Activated CD4-positive, alpha-beta memory T cell treated with anti-CD3 and anti-CD28 coated beads, Interleukin-2, amount 10 ng/mL, durations not matched to agents 7 days and 5 days (primary cell): ENCODE measurements at regions not wholly inside any gene's neighbourhood (a gene's known extent, or its start where the extent isn't known, plus 50 kb on each side); places are given as distances from the start of the nearest gene placed in this dataset.

ENCODE experiments used
- CTCF ChIA-PET: fragments of 350-600 bp; sonication (Branson Sonifier 250); formaldehyde crosslinking; loops from one replicate; lab custom pipeline; 2021; ENCODE audit warnings: antibody characterized with exemption, inconsistent platforms; lab: Charles Lee
- POLR2A ChIA-PET: fragments of 350-600 bp; sonication (Branson Sonifier 250); formaldehyde crosslinking; loops from one replicate; lab custom pipeline; 2021; ENCODE audit warnings: antibody characterized with exemption; lab: Charles Lee
- DNase-seq: peaks from one replicate; pipeline ENCODE4 v3.0.0-alpha.2; 2020
- H3K27ac Mint-ChIP-seq: one replicate; pipeline ENCODE4 v1.8.0; 2021; ENCODE audit warnings: mild to moderate bottlenecking, mixed read lengths
- H3K27me3 Mint-ChIP-seq: one replicate; pipeline ENCODE4 v1.8.0; 2021; ENCODE audit warnings: mixed read lengths
- H3K36me3 Mint-ChIP-seq: one replicate; pipeline ENCODE4 v1.8.0; 2021; ENCODE audit warnings: low read depth, mixed read lengths
- H3K4me1 Mint-ChIP-seq: one replicate; pipeline ENCODE4 v1.8.0; 2021; ENCODE audit warnings: mixed read lengths
- H3K4me3 Mint-ChIP-seq: one replicate; pipeline ENCODE4 v1.8.0; 2021; ENCODE audit warnings: mild to moderate bottlenecking, mixed read lengths
- H3K9me3 Mint-ChIP-seq: one replicate; pipeline ENCODE4 v1.8.0; 2021; ENCODE audit warnings: mixed read lengths

DNA sequence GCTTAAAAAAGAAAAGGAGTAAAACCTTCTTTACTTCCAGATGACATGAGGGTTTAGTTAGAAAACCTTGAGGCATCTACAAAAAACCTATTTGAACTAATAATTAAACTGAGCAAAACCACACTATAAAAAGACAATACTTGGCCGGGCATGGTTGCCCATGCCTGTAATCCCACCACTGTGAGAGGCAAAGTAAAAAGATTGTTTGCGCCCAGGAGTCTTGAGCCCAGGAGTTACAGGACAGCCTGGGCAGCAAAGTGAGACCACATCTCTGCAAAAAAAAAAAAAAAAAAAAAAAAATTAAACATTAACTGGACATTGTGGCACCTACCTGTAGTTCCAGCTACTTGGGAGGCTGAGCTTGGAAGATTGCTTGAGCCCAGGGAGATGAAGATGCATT is 502.8 kb upstream of the LRRTM4 start:
- POLR2A ChIA-PET: no interaction called here

DNA sequence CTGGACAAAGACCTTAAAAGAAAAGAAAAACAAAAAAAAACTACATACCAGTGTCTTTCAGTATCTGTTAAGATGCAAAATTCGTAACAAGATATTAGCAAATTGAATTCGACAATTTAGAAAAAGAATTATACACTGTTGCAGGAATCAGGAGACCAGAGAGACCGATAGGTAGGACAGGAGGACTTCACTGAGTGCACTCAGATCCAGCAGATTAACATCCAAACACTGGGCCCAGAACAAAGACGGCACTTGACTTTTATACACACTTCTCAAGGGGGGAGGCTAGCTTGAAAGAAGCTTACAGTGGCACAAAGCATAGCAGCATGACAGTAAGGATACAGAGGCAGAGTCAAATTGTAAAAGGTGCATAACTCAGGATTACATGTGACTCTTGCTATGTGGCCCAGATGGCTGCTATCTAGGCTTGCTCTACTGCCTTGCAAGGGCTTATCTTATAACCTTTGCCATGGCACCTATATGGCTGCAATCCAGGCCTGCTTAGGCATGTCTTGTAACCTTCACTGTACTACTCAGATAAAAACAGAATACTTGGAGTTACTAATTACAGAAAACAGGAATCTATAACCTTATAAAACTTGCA is 507.3 kb upstream of the LRRTM4 start:
- no peaks in the 10 kb centered on the region for H3K27me3 Mint-ChIP-seq
- POLR2A ChIA-PET: no interaction called here

More for the DNA sequence above, 502.8 kb upstream of the LRRTM4 start:
- H3K4me1 Mint-ChIP-seq: no peaks in the 10 kb centered on the region
- H3K27me3 Mint-ChIP-seq: no peaks in the 10 kb centered on the region
- no peaks in the 10 kb centered on the region for H3K36me3 Mint-ChIP-seq
- H3K4me3 Mint-ChIP-seq: no peak overlapping the region
- no peak for DNase-seq
- H3K9me3 Mint-ChIP-seq: peaks cover 16% of the 10 kb centered on the region
- CTCF ChIA-PET: no interaction called here
- H3K27ac Mint-ChIP-seq: no peak overlapping the region

DNA sequence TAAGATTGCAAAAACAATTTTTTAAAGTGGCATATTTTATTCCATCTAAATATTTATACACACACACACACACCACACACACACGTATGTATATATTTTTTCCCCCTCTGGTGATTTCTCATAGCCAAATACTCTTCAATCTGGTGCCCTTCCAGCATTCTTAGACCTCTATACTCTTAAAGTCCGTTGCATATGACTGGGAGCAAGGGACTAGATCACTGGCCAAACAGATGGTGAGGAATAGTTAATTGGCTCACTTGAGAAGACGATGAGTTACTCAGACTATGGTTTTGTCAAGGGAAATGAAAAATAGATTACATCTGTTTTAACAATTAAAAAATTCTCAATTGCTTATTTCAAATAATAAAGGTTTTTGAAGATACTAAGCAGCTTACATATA is 512.5 kb upstream of the LRRTM4 start:
- H3K27me3 Mint-ChIP-seq: no peaks in the 10 kb centered on the region
- CTCF ChIA-PET: no interaction called here
- POLR2A ChIA-PET: no interaction called here
- no peak for DNase-seq
- H3K27ac Mint-ChIP-seq: no peak overlapping the region
- H3K9me3 Mint-ChIP-seq: peaks cover 9% of the 10 kb centered on the region
- H3K4me3 Mint-ChIP-seq: no peak overlapping the region
- no peaks in the 10 kb centered on the region for H3K4me1 Mint-ChIP-seq
- H3K36me3 Mint-ChIP-seq: no peaks in the 10 kb centered on the region

More for the DNA sequence above, 507.3 kb upstream of the LRRTM4 start:
- no peak for DNase-seq
- Mint-ChIP-seq H3K4me1 (no peaks in the 10 kb centered on the region), H3K4me3 (no peak overlapping the region), H3K27ac (no peak overlapping the region), H3K36me3 (no peaks in the 10 kb centered on the region), H3K9me3 (peaks cover 16% of the 10 kb centered on the region)
- CTCF ChIA-PET: no interaction called here

DNA sequence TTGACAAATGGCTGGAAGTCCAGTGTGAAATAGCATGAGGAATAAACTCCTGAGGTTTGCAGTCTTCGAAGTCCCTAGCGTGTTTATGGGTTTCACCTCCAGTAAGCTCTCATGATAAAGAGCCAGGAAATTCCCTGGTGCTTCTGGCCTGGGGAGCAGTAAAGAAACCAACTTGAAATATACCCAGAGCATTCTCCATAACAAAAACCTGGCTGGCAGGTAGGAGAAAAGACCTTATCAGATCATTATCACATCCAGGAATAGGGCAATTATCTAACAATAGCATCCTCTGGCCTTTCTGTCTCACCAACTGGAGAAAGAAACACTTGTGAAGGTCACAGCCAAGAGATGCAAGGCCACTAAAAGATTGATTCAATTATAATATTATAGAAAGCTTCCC is 513.6 kb upstream of the LRRTM4 start:
- H3K4me3 Mint-ChIP-seq: no peak overlapping the region
- POLR2A ChIA-PET: no interaction called here
- no peak overlapping the region for H3K27ac Mint-ChIP-seq
- CTCF ChIA-PET: no interaction called here
- H3K4me1 Mint-ChIP-seq: no peaks in the 10 kb centered on the region
- H3K36me3 Mint-ChIP-seq: no peaks in the 10 kb centered on the region
- DNase-seq: no peak
- no peaks in the 10 kb centered on the region for H3K27me3 Mint-ChIP-seq
- peaks cover 14% of the 10 kb centered on the region for H3K9me3 Mint-ChIP-seq

DNA sequence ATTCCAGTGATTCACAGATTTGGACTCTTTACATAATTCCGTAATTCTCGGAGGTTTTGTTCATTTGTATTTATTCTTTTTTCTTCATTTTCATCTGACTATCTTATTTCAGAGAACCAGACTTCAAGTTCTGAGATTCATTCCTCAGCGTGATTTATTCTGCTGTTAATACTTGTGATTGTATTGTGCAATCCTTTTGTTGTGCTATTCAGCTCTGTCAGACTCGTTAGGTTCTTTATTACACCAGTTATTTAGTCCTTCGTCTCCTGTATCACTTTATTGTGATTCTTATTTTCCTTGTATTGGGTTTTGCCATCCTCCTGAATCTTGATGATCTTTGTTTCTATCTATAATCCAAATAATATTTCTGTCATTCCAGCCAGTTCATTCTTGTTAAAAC is 529.3 kb upstream of the LRRTM4 start:
- Mint-ChIP-seq H3K9me3 (peaks cover 28% of the 10 kb centered on the region), H3K36me3 (no peaks in the 10 kb centered on the region), H3K27ac (no peak overlapping the region), H3K27me3 (no peaks in the 10 kb centered on the region), H3K4me1 (no peaks in the 10 kb centered on the region), H3K4me3 (no peak overlapping the region)
- DNase-seq: no peak
- ChIA-PET CTCF (no interaction called here), POLR2A (no interaction called here)

DNA sequence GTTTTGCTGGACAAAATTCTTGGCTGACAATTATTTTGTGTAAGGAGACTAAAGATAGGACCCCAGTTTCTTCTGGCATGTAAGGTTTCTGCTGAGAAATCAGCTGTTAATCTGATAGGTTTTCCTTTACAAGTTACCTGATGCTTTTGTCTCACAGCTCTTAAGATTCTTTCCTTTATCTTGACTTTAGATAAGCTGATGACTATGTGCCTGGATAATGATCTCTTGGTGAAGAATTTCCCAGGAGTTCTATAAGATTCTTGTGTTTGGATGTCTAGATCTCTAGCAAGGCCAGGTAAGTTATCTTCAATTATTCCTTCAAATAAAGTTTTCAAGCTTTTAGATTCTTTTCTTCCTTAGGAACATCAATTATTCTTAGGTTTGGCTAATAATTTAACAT is 534.8 kb upstream of the LRRTM4 start:
- H3K27ac Mint-ChIP-seq: no peak overlapping the region
- ChIA-PET CTCF (no interaction called here), POLR2A (no interaction called here)
- H3K27me3 Mint-ChIP-seq: no peaks in the 10 kb centered on the region
- no peak for DNase-seq
- peaks cover 24% of the 10 kb centered on the region for H3K9me3 Mint-ChIP-seq
- H3K4me3 Mint-ChIP-seq: no peak overlapping the region
- H3K36me3 Mint-ChIP-seq: no peaks in the 10 kb centered on the region
- no peaks in the 10 kb centered on the region for H3K4me1 Mint-ChIP-seq

DNA sequence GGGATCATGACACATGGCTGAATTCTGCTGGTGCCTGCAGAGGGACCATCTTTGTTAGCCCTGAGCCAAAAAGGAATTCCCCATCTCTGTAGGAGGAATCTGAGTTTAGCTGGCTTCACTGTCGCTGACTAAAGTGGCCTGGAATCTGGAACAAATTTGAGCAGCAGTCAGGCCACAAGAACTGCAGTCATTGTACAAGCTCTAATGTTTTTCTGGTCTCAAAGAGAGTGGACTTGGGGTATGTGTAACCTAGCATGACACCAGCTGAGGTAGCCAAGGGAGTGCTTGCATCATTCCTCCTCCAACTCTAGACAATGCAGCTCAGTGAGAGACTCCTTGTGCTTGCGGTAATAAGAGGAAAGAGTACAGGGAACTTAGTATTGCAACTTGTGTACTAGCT is 539.1 kb upstream of the LRRTM4 start:
- no peak overlapping the region for H3K4me3 Mint-ChIP-seq
- DNase-seq: no peak
- ChIA-PET POLR2A (no interaction called here), CTCF (no interaction called here)
- H3K36me3 Mint-ChIP-seq: no peaks in the 10 kb centered on the region
- no peaks in the 10 kb centered on the region for H3K4me1 Mint-ChIP-seq
- H3K9me3 Mint-ChIP-seq: peaks cover 22% of the 10 kb centered on the region
- H3K27me3 Mint-ChIP-seq: no peaks in the 10 kb centered on the region
- no peak overlapping the region for H3K27ac Mint-ChIP-seq

DNA sequence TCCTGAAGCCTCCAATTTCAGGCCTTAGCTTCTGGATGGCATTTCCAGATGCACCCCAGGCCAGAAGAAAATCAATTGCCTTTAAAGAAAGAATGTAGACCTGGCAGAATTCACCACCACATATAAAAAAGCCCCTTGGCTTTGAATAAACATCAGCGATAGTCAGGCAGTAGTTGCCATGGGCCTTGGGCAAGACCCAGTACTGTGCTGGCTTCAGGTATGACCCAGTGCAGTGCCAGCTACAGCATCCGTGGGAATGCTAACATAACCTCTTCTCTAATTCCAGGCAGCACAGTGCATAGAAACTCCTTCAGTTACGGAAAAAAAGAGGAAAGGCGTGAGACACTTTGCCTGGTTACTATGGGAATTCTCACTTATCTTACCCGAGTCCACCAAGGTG is 539.6 kb upstream of the LRRTM4 start:
- Mint-ChIP-seq H3K27ac (no peak overlapping the region), H3K27me3 (no peaks in the 10 kb centered on the region), H3K4me3 (no peak overlapping the region), H3K36me3 (no peaks in the 10 kb centered on the region), H3K4me1 (no peaks in the 10 kb centered on the region), H3K9me3 (peaks cover 22% of the 10 kb centered on the region)
- ChIA-PET POLR2A (no interaction called here), CTCF (no interaction called here)
- DNase-seq: no peak

DNA sequence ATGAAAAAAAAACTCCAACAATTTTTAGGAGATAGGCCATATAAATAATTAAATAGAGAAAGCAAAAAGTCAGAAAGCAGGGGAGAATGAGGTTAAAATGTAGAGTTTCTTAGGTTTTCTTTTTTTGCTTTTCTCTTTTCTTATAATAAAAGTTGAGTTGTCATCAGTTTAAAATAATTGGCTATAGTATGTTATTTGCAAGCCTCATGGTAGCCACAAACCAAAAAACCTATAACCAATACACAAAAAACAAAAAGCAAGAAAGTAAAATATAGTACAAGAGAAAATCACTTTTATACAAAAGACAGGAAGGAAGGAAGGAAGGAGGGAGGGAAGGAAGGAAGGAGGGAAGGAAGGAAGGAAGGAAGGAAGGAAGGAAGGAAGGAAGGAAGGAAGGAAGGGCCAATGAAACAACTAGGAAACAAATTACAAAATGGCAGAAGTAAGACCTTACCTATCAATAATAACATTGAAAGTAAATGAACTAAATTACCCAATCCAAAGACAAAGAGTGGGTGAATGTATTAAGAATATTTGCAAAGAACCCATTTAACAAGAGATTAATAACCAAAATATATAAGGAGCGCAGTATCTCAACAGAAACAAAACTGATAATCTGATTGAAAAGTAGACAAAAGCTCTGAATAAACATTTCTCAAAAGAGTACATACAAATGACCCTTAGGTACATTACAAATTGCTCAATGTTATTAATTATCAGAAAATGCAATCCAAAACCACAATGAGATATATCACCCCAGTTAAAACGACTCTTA is 541.3 kb upstream of the LRRTM4 start:
- Mint-ChIP-seq H3K4me1 (no peaks in the 10 kb centered on the region), H3K9me3 (peaks cover 25% of the 10 kb centered on the region), H3K27me3 (no peaks in the 10 kb centered on the region), H3K27ac (no peak overlapping the region), H3K36me3 (no peaks in the 10 kb centered on the region), H3K4me3 (no peak overlapping the region)
- POLR2A ChIA-PET: no interaction called here
- CTCF ChIA-PET: no interaction called here
- no peak for DNase-seq

DNA sequence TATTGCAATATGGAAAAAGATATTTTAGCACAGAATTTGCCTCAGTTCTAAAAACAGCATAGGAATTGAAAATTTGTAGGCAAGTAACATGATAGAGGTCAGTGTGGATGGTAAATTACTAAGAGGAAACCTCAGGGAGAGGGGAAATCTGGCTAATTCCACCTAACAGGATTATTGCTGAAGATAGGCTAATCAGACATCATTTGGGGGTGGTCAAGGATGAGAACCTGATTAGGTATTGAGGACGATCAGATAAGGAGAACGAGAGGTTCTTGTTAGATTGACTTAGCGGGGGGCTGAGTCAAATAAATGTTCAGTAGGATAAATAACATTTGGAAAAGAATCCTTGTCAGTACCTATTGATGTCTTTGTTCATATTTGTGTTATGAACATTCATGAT is 543.2 kb upstream of the LRRTM4 start:
- Mint-ChIP-seq H3K4me3 (no peak overlapping the region), H3K9me3 (peaks cover 17% of the 10 kb centered on the region), H3K27me3 (no peaks in the 10 kb centered on the region), H3K4me1 (no peaks in the 10 kb centered on the region), H3K27ac (no peak overlapping the region), H3K36me3 (no peaks in the 10 kb centered on the region)
- ChIA-PET CTCF (no interaction called here), POLR2A (no interaction called here)
- DNase-seq: no peak

DNA sequence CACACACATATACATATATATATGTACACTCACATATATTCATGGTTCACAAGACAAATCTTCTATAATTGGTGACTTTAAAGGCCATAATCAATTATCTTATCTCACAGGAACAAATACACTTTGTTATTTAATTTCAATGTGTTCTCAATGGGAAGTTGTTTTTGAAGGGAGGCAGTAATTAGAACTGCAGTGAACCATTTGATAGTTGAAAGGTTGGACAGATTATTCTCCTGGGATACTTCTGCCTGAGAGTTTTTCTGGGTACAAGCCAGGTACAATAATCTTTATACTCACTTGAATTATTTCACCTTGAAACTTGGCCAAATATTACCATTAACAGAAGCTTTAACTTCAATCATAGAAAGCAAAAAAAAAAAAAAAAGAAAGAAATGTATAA is 546.6 kb upstream of the LRRTM4 start:
- Mint-ChIP-seq H3K36me3 (no peaks in the 10 kb centered on the region), H3K27ac (no peak overlapping the region), H3K4me3 (no peak overlapping the region), H3K4me1 (no peaks in the 10 kb centered on the region), H3K27me3 (no peaks in the 10 kb centered on the region), H3K9me3 (peaks cover 10% of the 10 kb centered on the region)
- CTCF ChIA-PET: no interaction called here
- no peak for DNase-seq
- POLR2A ChIA-PET: no interaction called here

DNA sequence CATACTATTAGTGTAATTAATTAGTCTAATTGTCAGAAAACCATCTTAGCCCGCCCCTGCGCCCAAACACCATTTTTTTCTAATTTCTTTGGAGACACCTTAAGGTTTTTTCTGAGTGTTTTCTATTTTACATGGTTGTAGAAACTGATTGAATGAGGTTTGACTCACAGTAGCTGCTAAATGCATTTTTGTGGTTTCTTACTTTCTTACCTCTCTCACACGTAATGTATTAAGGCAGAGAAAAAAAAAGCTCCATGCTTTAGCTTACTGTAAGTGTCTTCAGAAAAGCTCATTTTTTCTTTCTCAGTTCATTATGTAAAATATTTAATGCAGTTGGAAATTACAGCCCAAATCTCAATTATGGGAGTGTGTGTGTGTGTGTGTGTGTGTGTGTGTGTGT is 548.5 kb upstream of the LRRTM4 start:
- Mint-ChIP-seq H3K9me3 (peaks cover 20% of the 10 kb centered on the region), H3K36me3 (no peaks in the 10 kb centered on the region), H3K4me1 (no peaks in the 10 kb centered on the region), H3K27ac (no peak overlapping the region), H3K4me3 (no peak overlapping the region), H3K27me3 (no peaks in the 10 kb centered on the region)
- DNase-seq: no peak
- CTCF ChIA-PET: no interaction called here
- POLR2A ChIA-PET: no interaction called here

DNA sequence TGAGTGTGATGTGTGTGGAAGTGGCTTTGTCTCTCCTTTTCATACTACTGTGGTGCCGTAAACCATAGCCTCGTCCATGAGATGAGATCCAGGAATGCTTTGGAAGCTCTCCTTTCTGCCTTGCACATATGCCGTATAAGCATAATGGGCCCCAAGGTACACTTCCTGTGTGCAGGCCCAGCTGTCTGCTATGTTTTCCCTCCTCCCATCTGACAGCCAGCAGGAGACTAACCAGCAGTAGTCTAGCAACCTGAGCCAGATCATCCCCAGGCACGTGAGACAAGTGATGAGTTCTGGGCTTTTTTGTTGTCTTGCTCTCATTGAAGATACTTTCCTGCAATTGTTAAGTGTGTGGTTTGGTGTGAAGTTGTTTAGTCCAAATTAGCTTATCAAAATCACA is 555.5 kb upstream of the LRRTM4 start:
- Mint-ChIP-seq H3K9me3 (peaks cover 16% of the 10 kb centered on the region), H3K27ac (no peak overlapping the region), H3K4me3 (no peak overlapping the region), H3K4me1 (no peaks in the 10 kb centered on the region), H3K27me3 (no peaks in the 10 kb centered on the region), H3K36me3 (no peaks in the 10 kb centered on the region)
- ChIA-PET POLR2A (no interaction called here), CTCF (no interaction called here)
- DNase-seq: no peak

DNA sequence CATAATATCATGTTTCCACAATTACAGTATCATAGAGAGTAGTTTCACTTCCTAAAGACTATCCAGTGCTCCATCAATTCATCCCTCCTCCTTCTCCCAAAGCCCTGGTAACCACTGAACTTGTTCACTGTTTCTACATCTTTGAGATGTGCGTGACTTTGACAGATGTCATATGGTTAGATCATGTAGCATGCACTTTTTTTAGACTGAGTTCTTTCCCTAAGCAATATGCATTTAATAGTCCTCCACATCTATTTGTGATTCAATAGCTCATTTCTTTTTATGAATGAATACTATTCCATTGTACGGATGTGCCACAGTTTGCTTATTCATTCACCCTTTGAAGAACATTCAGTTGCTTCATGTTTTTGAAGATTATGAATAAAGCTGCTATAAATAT is 560.4 kb upstream of the LRRTM4 start:
- POLR2A ChIA-PET: no interaction called here
- H3K9me3 Mint-ChIP-seq: peaks cover 5% of the 10 kb centered on the region
- DNase-seq: no peak
- H3K4me3 Mint-ChIP-seq: no peak overlapping the region
- no peaks in the 10 kb centered on the region for H3K36me3 Mint-ChIP-seq
- CTCF ChIA-PET: no interaction called here
- no peaks in the 10 kb centered on the region for H3K4me1 Mint-ChIP-seq
- H3K27me3 Mint-ChIP-seq: no peaks in the 10 kb centered on the region
- no peak overlapping the region for H3K27ac Mint-ChIP-seq
